ENCODE measurements at regions not wholly inside any gene's neighbourhood (a gene's known extent, or its start where the extent isn't known, plus 50 kb on each side); places are given as distances from the start of the nearest gene placed in this dataset.
"Not testable (repeated sequence)": the region's sequence is repeated elsewhere in the genome, so short reads cannot be mapped to it uniquely, and the experiment has no call there.

- ChIA-PET POLR2A (no interaction called here), CTCF (no interaction called here)
- DNase-seq (no peak), ATAC-seq (no peak)
- H3K4me3 Mint-ChIP-seq: no peak overlapping the region
- H3K4me1 Mint-ChIP-seq (ENCODE audit: low read depth): no peaks in the 10 kb centered on the region
- no peak overlapping the region for H3K27ac Mint-ChIP-seq
- H3K9me3 Mint-ChIP-seq (ENCODE audit: insufficient read depth): no peaks in the 10 kb centered on the region
- H3K36me3 Mint-ChIP-seq (ENCODE audit: low read depth): no peaks in the 10 kb centered on the region
- H3K27me3 Mint-ChIP-seq (ENCODE audit: low read depth): no peaks in the 10 kb centered on the region
These were observed 118.8 kb upstream of the PBX1 start for GRCh38 chr1:164440232-164440631.

GRCh38 chr1:164443166-164443565 is 115.8 kb upstream of the PBX1 start:
- no peak for DNase-seq
- no peaks in the 10 kb centered on the region for H3K4me1 Mint-ChIP-seq (ENCODE audit: low read depth)
- H3K27ac Mint-ChIP-seq: no peak overlapping the region
- H3K4me3 Mint-ChIP-seq: no peak overlapping the region
- no peaks in the 10 kb centered on the region for H3K9me3 Mint-ChIP-seq (ENCODE audit: insufficient read depth)
- no peaks in the 10 kb centered on the region for H3K36me3 Mint-ChIP-seq (ENCODE audit: low read depth)
- ChIA-PET CTCF (no interaction called here), POLR2A (no interaction called here)
- ATAC-seq: no peak
- no peaks in the 10 kb centered on the region for H3K27me3 Mint-ChIP-seq (ENCODE audit: low read depth)

GRCh38 chr1:164443836-164444235 is 115.1 kb upstream of the PBX1 start:
- DNase-seq (no peak), ATAC-seq (no peak)
- ChIA-PET CTCF (no interaction called here), POLR2A (no interaction called here)
- no peak overlapping the region for H3K4me3 Mint-ChIP-seq
- H3K27ac Mint-ChIP-seq: no peak overlapping the region
- no peaks in the 10 kb centered on the region for H3K9me3 Mint-ChIP-seq (ENCODE audit: insufficient read depth)
- H3K27me3 Mint-ChIP-seq (ENCODE audit: low read depth): no peaks in the 10 kb centered on the region
- H3K36me3 Mint-ChIP-seq (ENCODE audit: low read depth): no peaks in the 10 kb centered on the region
- no peaks in the 10 kb centered on the region for H3K4me1 Mint-ChIP-seq (ENCODE audit: low read depth)

- no peak overlapping the region for H3K4me3 Mint-ChIP-seq
- no peak overlapping the region for H3K27ac Mint-ChIP-seq
- DNase-seq (no peak), ATAC-seq (no peak)
- no peaks in the 10 kb centered on the region for H3K27me3 Mint-ChIP-seq (ENCODE audit: low read depth)
- no peaks in the 10 kb centered on the region for H3K4me1 Mint-ChIP-seq (ENCODE audit: low read depth)
- no peaks in the 10 kb centered on the region for H3K36me3 Mint-ChIP-seq (ENCODE audit: low read depth)
- ChIA-PET POLR2A (no interaction called here), CTCF (no interaction called here)
- H3K9me3 Mint-ChIP-seq (ENCODE audit: insufficient read depth): no peaks in the 10 kb centered on the region
These were observed 113.0 kb upstream of the PBX1 start for GRCh38 chr1:164446020-164446419.

GRCh38 chr1:164452549-164452948 is 106.4 kb upstream of the PBX1 start:
- no peaks in the 10 kb centered on the region for H3K27me3 Mint-ChIP-seq (ENCODE audit: low read depth)
- ATAC-seq (no peak), DNase-seq (no peak)
- CTCF ChIA-PET: no interaction called here
- no peak overlapping the region for H3K27ac Mint-ChIP-seq
- H3K4me1 Mint-ChIP-seq (ENCODE audit: low read depth): no peaks in the 10 kb centered on the region
- no peaks in the 10 kb centered on the region for H3K36me3 Mint-ChIP-seq (ENCODE audit: low read depth)
- H3K9me3 Mint-ChIP-seq (ENCODE audit: insufficient read depth): peaks cover 9% of the 10 kb centered on the region
- POLR2A ChIA-PET: no interaction called here
- no peak overlapping the region for H3K4me3 Mint-ChIP-seq

GRCh38 chr1:164456272-164456671 is 102.7 kb upstream of the PBX1 start:
- DNase-seq (no peak), ATAC-seq (no peak)
- peaks cover 9% of the 10 kb centered on the region for H3K9me3 Mint-ChIP-seq (ENCODE audit: insufficient read depth)
- CTCF ChIA-PET: no interaction called here
- no peak overlapping the region for H3K4me3 Mint-ChIP-seq
- POLR2A ChIA-PET: no interaction called here
- no peaks in the 10 kb centered on the region for H3K27me3 Mint-ChIP-seq (ENCODE audit: low read depth)
- no peaks in the 10 kb centered on the region for H3K36me3 Mint-ChIP-seq (ENCODE audit: low read depth)
- H3K27ac Mint-ChIP-seq: no peak overlapping the region
- no peaks in the 10 kb centered on the region for H3K4me1 Mint-ChIP-seq (ENCODE audit: low read depth)

- H3K36me3 Mint-ChIP-seq (ENCODE audit: low read depth); H3K27me3 Mint-ChIP-seq (ENCODE audit: low read depth); H3K27ac Mint-ChIP-seq; DNase-seq; H3K9me3 Mint-ChIP-seq (ENCODE audit: insufficient read depth); H3K4me1 Mint-ChIP-seq (ENCODE audit: low read depth); CTCF ChIA-PET; POLR2A ChIA-PET; H3K4me3 Mint-ChIP-seq; ATAC-seq: not testable (repeated sequence)
These were observed 99.8 kb upstream of the PBX1 start for GRCh38 chr1:164459176-164459575.

GRCh38 chr1:164466001-164466421 is 93.0 kb upstream of the PBX1 start:
- Mint-ChIP-seq H3K9me3 (ENCODE audit: insufficient read depth) (peaks cover 7% of the 10 kb centered on the region), H3K4me1 (ENCODE audit: low read depth) (no peaks in the 10 kb centered on the region), H3K27me3 (ENCODE audit: low read depth) (no peaks in the 10 kb centered on the region), H3K4me3 (no peak overlapping the region), H3K36me3 (ENCODE audit: low read depth) (no peaks in the 10 kb centered on the region), H3K27ac (no peak overlapping the region)
- ChIA-PET CTCF (no interaction called here), POLR2A (no interaction called here)
- ATAC-seq (no peak), DNase-seq (no peak)

GRCh38 chr1:164466429-164466828 is 92.6 kb upstream of the PBX1 start:
- H3K27ac Mint-ChIP-seq: no peak overlapping the region
- no peaks in the 10 kb centered on the region for H3K4me1 Mint-ChIP-seq (ENCODE audit: low read depth)
- POLR2A ChIA-PET: no interaction called here
- no peaks in the 10 kb centered on the region for H3K27me3 Mint-ChIP-seq (ENCODE audit: low read depth)
- no peak for ATAC-seq
- DNase-seq: no peak
- CTCF ChIA-PET: no interaction called here
- H3K9me3 Mint-ChIP-seq (ENCODE audit: insufficient read depth): peaks cover 7% of the 10 kb centered on the region
- no peaks in the 10 kb centered on the region for H3K36me3 Mint-ChIP-seq (ENCODE audit: low read depth)
- no peak overlapping the region for H3K4me3 Mint-ChIP-seq

- no peaks in the 10 kb centered on the region for H3K9me3 Mint-ChIP-seq (ENCODE audit: insufficient read depth)
- CTCF ChIA-PET: no interaction called here
- DNase-seq (no peak), ATAC-seq (no peak)
- no peak overlapping the region for H3K4me3 Mint-ChIP-seq
- H3K4me1 Mint-ChIP-seq (ENCODE audit: low read depth): no peaks in the 10 kb centered on the region
- no peaks in the 10 kb centered on the region for H3K27me3 Mint-ChIP-seq (ENCODE audit: low read depth)
- H3K36me3 Mint-ChIP-seq (ENCODE audit: low read depth): no peaks in the 10 kb centered on the region
- no peak overlapping the region for H3K27ac Mint-ChIP-seq
- POLR2A ChIA-PET: no interaction called here
These were observed 88.0 kb upstream of the PBX1 start for GRCh38 chr1:164470996-164471395.

- DNase-seq (no peak), ATAC-seq (no peak)
- Mint-ChIP-seq H3K9me3 (ENCODE audit: insufficient read depth) (no peaks in the 10 kb centered on the region), H3K27me3 (ENCODE audit: low read depth) (no peaks in the 10 kb centered on the region), H3K36me3 (ENCODE audit: low read depth) (no peaks in the 10 kb centered on the region), H3K4me1 (ENCODE audit: low read depth) (no peaks in the 10 kb centered on the region), H3K27ac (no peak overlapping the region), H3K4me3 (no peak overlapping the region)
- ChIA-PET CTCF (no interaction called here), POLR2A (no interaction called here)
These were observed 86.1 kb upstream of the PBX1 start for GRCh38 chr1:164472841-164473240.

- POLR2A ChIA-PET: no interaction called here
- H3K9me3 Mint-ChIP-seq (ENCODE audit: insufficient read depth): no peaks in the 10 kb centered on the region
- no peak for ATAC-seq
- H3K27me3 Mint-ChIP-seq (ENCODE audit: low read depth): no peaks in the 10 kb centered on the region
- no peaks in the 10 kb centered on the region for H3K36me3 Mint-ChIP-seq (ENCODE audit: low read depth)
- DNase-seq: no peak
- no peak overlapping the region for H3K4me3 Mint-ChIP-seq
- no peak overlapping the region for H3K27ac Mint-ChIP-seq
- CTCF ChIA-PET: no interaction called here
- H3K4me1 Mint-ChIP-seq (ENCODE audit: low read depth): no peaks in the 10 kb centered on the region
These were observed 85.4 kb upstream of the PBX1 start for GRCh38 chr1:164473544-164473943.

- no peaks in the 10 kb centered on the region for H3K9me3 Mint-ChIP-seq (ENCODE audit: insufficient read depth)
- no peak for DNase-seq
- H3K27me3 Mint-ChIP-seq (ENCODE audit: low read depth): no peaks in the 10 kb centered on the region
- H3K36me3 Mint-ChIP-seq (ENCODE audit: low read depth): no peaks in the 10 kb centered on the region
- H3K4me1 Mint-ChIP-seq (ENCODE audit: low read depth): no peaks in the 10 kb centered on the region
- no peak overlapping the region for H3K4me3 Mint-ChIP-seq
- ATAC-seq: no peak
- POLR2A ChIA-PET: no interaction called here
- CTCF ChIA-PET: no interaction called here
- no peak overlapping the region for H3K27ac Mint-ChIP-seq
These were observed 83.2 kb upstream of the PBX1 start for GRCh38 chr1:164475834-164476233.

- CTCF ChIA-PET: no interaction called here
- POLR2A ChIA-PET: no interaction called here
- H3K4me3 Mint-ChIP-seq: no peak overlapping the region
These were observed 81.6 kb upstream of the PBX1 start for GRCh38 chr1:164477343-164477742.

More at GRCh38 chr1:164477343-164477742, 81.6 kb upstream of the PBX1 start:
- Mint-ChIP-seq H3K36me3 (ENCODE audit: low read depth) (no peaks in the 10 kb centered on the region), H3K27me3 (ENCODE audit: low read depth) (no peaks in the 10 kb centered on the region), H3K9me3 (ENCODE audit: insufficient read depth) (no peaks in the 10 kb centered on the region), H3K27ac (no peak overlapping the region), H3K4me1 (ENCODE audit: low read depth) (no peaks in the 10 kb centered on the region)
- DNase-seq: no peak
- no peak for ATAC-seq

All from activated CD8-positive, alpha-beta T cell treated with anti-CD3 and anti-CD28 coated beads, Interleukin-2, amount 10 ng/mL, durations not matched to agents 7 days and 5 days (primary cell).